HEK293T (cell line): ENCODE measurements at regions not wholly inside any gene's neighbourhood (a gene's known extent, or its start where the extent isn't known, plus 50 kb on each side); places are given as distances from the start of the nearest gene placed in this dataset.

Source experiments
- ARNT ChIP-seq: fragments of 450-650 bp; IDR thresholded peaks from 2 replicates; pipeline ENCODE4 v1.6.1; 2017; ENCODE audit warnings: mild to moderate bottlenecking
- BHLHE40 ChIP-seq: fragments of 450-650 bp; IDR thresholded peaks from 2 replicates; pipeline ENCODE4 v1.6.1; 2016; ENCODE audit warnings: mild to moderate bottlenecking, moderate library complexity, borderline replicate concordance
- CTBP1 ChIP-seq: fragments of 450-650 bp; IDR thresholded peaks from 2 replicates; pipeline ENCODE4 v1.6.1; 2016; ENCODE audit warnings: borderline replicate concordance
- ELF4 ChIP-seq: fragments of 450-650 bp; IDR thresholded peaks from 2 replicates; pipeline ENCODE4 v1.6.1; 2017; ENCODE audit warnings: antibody characterized with exemption
- FOXK2 ChIP-seq: fragments of 450-650 bp; IDR thresholded peaks from 2 replicates; pipeline ENCODE4 v1.6.1; 2016; ENCODE audit warnings: mild to moderate bottlenecking
- FOXM1 ChIP-seq: fragments of 450-650 bp; IDR thresholded peaks from 2 replicates; pipeline ENCODE4 v1.6.1; 2017; ENCODE audit warnings: mild to moderate bottlenecking, borderline replicate concordance
- SP1 ChIP-seq: fragments of 450-650 bp; IDR thresholded peaks from 2 replicates; pipeline ENCODE4 v1.6.1; 2017
- SUZ12 ChIP-seq: fragments of 450-650 bp; IDR thresholded peaks from 2 replicates; pipeline ENCODE4 v1.6.1; 2016; ENCODE audit warnings: mild to moderate bottlenecking
- TARDBP ChIP-seq: fragments of 450-650 bp; IDR thresholded peaks from 2 replicates; pipeline ENCODE4 v1.6.1; 2016

GRCh38 chr3:56940321-56940720, 120.1 kb upstream of the SPATA12 start:
- TF ChIP-seq SP1, result no peak
- no peak for TF ChIP-seq FOXM1
- TF ChIP-seq TARDBP, result no peak
- no peak for TF ChIP-seq FOXK2
- no peak for TF ChIP-seq ARNT
- TF ChIP-seq ELF4, result no peak
- TF ChIP-seq SUZ12, result no peak
- TF ChIP-seq BHLHE40, result no peak
- no peak for TF ChIP-seq CTBP1
